NOMO-1 treated with dmso at 0.1 percent for 144 hours (cell line): ENCODE measurements at regions not wholly inside any gene's neighbourhood (a gene's known extent, or its start where the extent isn't known, plus 50 kb on each side); places are given as distances from the start of the nearest gene placed in this dataset.

Experiments
- DNase-seq: peaks from one replicate; lab custom pipeline; 2025; ENCODE audit not compliant: unreplicated experiment; lab: John Stamatoyannopoulos, UW

DNA sequence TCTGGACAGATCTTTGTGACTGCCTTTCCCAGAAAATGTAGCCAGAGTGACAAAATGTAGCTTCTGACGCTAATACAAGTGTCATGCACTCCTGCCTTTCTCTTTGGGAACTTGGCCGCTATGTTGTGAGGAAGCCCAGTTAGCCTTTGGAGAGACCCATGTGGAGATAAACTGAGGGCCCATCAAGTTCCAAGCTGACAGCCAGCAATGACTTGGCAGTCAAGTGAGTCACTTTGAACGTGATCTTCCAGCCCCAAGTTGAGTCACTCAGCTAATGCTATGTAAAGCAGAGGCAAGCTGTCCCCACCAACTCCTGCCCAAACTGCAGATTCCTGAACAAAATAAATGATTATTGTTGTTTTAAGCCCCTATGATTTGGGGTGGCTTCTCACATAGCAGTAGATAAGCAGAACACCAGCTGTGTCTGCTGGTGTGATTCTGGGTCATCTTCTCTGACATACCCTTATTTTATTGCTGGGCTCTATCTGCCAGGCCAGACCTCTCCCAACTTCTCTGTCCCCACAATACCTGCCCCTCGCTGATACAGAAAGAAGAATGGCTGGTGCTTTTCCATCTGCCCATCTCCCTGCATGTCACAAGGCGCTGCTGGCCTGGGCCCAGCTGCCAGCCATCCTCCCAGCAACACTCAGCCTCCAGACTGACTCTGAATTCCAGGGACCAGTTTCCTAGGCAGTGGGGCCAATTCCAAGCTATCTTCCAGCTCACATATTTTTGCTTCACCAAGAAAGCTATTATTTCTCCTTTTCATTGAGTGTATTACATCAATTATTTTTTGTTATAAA is 274.8 kb downstream of the LRFN2 start:
- no peak for DNase-seq

DNA sequence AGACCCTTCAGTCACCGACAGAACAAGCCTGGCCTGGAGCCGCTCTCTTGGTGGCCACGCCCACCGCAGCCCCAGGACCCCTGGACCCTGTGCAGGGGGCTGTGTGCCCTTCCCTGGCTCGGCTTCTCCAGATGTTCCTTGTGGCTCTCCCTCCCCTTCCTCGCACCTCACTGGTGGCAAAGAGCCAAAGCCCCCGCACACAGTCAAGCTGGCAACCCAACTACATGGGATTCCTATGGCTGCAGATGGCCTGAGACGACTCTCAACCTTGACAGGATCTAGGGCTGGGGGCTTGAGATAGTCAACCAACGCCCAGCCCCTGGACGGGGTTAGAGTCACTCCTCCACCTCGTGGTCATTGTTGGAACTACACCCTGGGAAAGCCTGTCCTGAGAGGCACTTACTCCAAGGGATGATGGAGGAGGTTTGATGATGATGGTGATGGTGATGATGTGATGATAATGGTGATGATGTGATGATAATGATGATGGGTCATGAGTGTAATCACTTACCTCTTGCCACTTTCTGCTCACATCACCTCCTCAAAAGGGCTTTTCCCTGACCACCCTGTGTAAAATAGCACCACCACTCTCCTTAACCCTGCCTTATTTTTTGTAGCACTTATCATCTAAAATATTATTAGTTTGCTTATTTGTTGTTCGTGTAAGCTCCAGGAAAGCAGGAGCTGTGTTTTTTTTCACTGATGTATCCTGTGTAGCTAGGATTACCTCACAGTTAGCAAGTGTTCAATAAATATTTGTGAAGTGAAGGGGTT is 278.4 kb downstream of the LRFN2 start:
- no peak for DNase-seq

DNA sequence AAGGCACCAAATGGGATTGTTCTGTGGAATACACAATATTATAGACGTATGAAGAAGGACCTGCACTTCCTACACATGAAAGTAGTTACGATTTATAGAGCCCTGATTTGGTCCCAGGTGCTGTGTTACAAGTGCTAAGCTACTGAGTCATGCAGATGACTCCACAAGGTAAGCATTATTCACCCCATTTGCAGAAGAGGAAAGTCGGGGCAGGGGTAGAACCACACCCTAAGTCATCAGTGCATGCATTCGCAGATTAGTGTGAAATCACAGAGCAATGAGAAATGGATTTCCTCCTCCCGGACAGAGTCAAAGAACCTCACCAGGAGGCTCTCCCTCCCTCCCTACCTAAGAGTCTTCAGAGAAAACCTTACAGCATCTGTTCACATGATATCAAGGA is 279.5 kb downstream of the LRFN2 start:
- DNase-seq, result no peak

DNA sequence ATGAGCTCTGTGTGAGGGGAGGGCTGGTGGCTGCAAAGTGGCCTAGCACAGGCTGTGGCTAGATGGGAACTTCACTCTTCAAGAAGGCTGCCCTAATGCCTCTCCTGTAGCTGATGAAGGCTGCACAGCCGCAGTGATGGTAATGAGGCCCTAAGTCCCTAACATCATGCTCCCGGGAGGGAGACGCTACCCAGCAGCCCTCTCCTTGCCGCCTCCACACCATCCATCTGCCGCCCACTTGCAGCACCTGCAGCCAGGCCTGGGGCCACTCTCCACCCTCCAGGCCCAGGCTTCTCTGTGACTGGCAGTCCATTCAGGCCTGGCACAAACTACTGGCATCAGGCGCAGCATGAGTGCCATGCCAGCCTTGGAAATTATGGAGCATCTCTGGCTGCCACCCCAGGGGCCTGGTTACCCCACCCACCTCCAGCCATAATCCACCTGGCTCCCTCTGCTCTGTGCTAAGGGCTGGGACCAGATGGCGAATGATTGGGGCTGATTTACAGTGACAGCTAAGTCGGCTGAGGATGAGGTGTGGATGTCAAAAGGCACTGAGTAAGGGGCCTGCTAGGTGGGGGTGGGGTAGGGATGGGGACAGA is 284.2 kb downstream of the LRFN2 start:
- DNase-seq, result no peak

DNA sequence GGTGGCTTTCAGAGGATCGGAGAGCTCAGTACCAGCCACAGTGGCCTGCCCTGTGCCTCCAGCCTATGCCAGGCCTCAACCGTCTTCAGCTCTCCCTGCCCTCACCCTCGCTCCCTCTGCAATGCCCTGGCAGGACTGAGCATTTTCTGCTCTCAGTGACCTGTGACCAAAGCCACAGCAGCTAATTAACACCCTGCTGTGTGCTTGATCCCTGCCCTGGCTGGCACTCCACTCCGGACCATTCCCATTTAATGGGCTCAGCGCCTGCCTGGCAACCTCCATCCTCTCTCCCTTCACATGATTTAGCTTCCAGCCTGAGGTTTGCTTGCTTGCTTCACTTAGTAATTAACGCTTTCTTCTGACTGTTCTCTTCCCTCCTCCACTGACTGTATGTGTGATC is 287.5 kb downstream of the LRFN2 start:
- no peak for DNase-seq

DNA sequence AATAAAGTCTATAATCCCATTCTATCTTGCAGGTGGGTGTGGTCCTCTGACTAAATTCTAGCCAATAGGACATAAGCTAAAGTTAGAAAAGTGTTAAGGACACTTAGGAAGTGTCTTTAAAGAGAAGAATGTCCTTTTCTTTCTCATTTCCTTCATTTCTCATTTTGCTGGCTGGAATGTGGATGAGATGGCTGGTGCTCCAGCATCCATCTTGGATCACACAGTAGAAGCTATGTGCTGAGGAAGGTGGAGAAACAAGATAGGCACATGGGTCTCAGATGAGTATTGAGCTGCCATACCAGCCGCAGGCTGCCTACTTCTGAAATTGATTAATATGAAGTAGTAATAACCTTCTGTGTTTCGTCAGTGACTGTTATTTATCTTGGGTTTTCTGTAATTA is 289.0 kb downstream of the LRFN2 start:
- DNase-seq, result no peak

DNA sequence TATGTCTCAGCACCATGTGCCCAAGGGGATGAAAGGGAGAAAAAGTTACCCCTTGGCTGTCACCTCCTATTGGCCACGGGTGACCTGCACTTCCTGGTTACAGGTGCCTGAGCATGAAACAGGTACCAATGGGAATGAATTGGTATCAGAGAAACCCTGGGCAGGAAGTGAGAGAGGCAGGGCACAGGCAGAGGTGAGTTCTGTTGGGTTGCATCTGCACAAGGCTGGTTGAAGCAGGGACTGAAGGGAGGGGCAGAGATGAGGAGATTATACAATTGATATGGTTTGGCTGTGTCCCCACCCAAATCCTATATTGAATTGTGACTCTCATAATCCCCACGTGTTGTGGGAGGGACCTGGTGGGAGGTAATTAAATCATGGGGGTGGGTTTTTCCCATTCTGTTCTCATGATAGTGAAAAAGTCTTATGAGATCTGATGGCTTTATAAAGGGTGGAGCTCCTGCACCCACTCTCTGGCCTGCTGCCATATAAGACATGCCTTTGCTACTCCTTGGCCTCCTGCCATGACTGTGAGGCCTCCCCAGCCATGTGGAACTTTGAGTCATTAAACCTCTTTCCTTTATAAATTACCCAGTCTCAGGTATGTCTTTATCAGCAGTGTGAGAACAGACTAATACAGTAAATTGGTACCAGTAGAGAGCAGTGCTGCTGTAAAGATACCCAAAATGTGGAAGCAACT is 291.8 kb downstream of the LRFN2 start:
- DNase-seq, result no peak

DNA sequence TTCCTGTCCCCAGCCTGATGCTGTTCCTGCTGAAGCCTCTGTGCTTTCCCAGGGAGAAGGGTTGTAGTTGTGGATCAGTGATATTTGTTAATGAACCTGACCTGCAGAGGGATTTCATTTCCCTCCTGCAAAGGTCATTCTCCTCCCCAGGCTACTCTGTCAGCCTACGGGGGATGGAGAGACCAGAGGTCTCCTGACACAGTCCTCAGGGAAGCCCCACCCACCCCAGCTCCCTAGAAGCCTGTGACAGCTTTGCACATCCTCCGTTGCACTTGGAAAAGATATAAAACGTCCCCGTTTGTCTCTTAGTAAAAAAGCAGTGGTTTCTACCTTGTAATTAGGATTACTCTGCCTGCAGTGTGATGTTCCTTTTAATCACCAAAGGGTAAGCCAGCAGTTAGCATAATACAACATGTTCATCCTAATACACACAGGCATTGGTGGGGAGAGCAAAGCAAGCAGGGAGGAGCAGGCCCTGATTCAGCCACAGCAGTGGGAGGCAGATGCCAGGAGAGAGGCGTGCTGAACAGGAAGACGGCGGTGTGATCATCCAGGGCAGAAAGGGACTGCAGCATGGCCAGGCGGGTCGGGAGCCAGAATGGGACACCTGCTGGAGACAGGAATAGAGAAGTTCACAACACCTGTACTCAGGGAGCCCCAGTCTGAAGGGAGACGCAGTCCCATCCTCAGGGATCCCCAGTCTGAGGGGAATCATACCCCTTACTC is 293.5 kb downstream of the LRFN2 start:
- DNase-seq, result no peak

DNA sequence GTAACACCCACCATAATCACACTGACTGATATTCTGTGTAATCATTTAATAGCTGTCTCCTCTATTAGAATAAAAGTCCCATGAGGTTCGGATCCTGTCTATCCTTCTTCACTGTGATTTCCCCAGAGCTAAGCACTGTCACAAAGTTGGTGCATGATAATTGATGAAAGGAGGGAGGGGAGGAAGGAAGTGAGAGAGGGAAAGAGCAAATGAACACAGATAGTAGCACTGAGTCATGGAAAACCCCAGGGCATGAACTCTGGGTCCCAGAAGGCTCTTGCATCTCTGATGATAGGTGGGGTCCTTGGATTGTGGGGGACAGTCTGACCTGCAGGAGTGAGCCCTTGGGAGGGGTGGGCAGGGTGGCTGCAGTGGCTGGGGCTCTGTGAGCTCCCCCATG is 294.1 kb downstream of the LRFN2 start:
- DNase-seq, result no peak

DNA sequence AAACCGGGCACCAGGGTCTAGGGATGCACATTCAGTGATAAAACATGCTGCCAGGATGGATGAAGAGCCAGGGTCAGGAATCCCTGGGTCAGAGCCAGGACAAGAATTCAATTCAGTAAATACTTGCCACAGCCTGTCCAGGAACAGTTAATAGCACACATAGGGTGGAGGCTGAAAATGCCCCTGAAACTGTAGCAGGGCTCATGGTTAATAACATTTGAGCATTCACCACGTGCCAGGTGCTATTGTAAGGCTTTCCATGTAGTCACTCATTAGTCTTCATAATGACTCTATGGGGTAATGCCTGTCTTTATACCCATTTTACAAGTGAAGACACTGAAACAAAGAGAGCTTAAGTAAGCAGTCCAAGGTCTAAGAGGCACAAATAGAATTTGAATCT is 296.3 kb downstream of the LRFN2 start:
- no peak for DNase-seq

DNA sequence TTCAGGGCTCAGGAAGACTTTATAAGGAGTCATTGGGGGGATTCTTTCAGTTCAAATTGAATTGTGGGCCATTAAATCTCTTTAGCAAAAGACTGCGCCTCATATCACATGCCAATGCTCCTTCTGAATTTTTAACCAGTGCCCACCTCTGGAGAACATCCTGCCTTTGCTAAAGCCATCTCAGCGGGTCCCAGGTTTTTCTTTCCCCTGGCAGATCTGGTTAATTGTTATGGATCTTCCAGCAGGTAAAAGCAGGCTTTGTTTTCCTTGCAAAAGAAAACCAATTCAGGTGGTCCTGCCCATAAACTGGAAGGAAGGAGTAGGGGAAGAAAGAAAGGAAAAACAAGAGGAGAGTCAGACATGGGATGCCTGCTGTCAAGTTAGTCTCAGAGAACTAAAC is 298.2 kb downstream of the LRFN2 start:
- DNase-seq, result no peak

DNA sequence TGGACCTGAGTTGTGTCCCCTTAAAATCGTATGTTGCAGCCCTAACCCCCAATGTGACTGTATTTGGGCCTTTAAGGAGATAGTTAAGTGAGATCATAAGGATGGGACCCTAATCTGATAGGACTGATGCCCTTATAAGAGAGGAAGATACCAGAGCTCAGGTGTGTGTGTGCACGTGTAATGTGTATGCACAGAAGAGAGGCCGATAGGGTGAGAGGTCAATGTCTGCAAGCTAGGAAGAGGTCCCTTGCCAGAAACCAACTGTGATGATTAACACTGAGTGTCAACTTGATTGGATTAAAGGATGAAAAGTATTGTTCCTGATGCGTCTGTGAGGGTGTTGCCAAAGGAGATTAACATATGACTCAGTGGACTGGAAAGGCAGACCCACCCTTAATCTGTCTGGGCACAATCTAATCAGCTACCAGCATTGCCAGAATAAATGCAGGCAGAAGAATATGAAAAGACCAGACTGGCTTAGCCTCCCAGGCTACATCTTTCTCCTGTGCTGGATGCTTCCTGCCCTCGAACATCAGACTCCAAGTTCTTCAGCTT is 299.8 kb downstream of the LRFN2 start:
- no peak for DNase-seq

DNA sequence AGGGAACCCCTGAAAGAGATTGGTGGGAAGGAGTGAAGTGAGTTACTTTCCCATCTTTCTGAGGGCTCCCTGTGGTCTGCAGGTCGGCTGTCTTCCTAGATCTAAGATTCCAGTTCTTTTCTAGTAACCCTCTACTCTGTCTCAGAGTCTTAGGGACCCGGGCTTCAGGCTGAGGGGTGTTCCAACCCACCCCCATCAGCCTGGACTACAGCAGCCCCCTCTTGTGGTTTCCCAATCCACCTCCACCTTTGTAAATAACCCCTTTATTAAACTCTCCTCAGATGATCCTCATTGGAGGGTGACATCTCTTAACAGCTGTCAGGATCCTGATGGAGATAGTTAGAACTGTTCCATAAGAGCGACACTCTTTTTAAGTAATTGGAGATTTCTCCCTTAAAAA is 300.4 kb downstream of the LRFN2 start:
- no peak for DNase-seq

DNA sequence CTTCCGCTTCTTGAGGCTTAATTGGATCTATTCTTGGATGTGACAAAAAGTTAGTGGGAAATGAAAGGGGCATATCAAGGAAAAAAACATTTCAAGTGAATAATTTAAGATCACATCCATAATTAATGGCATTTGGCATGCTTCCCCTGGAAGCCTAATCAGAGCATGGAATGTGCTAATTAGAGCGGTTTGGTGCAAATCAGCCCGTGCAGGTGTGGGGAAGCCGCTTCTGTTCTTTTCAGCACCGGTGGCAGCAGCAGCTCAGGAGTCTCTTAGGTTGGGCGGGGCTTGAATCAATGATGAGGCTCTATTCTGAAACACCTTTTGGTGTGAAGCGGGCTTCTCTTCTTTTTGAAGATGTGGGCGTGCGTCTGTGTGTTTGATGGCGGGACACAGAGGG is 301.2 kb downstream of the LRFN2 start:
- no peak for DNase-seq

DNA sequence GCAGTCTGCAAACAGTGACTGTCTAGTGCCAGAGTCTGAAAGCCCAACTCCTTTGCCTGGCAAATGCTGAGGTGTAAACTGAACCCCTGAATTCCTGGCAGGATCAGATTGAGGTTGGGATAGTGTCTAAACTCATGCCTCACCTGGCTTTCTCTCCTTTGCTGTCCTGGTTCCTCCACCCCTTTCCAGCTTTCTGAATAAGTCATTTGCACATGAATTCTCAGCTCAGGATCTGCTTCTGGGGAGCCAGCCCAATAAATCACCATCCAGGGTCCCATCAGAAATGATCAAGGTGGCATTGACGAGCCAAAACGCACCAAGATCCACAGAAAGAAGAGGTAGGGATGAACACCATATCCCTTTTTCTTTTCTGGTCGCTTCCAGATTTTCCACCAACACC is 301.6 kb downstream of the LRFN2 start:
- no peak for DNase-seq

DNA sequence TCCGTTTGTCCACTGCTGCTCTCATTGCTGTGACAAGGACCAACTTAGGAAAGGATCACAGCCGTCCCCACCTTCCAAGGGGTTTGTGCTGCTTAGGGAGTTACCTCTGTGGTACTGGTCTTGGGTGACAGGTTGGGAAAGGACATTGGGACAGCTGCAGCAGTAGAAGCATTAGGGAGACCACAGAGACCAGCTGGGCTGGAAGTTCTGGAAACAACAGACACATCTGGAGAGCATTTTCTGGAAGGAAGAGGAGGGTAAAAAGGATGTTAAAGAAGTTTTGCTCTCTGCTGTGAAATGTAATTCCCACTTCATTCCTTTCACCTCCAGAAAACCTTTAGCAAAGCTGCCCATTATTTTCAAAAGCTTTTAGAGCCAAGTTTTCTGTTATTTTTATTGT is 304.2 kb downstream of the LRFN2 start:
- DNase-seq, result no peak

DNA sequence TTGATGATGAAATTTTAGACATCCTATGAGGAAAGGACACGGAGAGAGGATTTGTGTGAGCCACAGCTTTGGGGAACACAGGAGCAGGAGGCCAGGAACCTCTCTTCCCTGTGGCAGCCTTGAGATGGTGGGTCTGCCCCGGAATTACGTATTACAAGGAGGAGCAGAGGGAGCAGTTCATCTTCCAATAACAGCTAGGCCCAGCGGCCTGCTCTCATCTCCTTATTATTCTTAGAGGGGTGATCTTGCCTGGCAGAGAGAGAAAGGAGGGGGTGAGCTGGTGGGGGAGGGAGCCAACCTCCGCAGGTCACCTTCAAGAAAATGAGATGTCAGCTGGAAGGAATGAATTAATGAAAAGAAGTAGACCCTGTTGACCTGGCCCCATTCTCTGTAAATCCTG is 305.8 kb downstream of the LRFN2 start:
- no peak for DNase-seq

DNA sequence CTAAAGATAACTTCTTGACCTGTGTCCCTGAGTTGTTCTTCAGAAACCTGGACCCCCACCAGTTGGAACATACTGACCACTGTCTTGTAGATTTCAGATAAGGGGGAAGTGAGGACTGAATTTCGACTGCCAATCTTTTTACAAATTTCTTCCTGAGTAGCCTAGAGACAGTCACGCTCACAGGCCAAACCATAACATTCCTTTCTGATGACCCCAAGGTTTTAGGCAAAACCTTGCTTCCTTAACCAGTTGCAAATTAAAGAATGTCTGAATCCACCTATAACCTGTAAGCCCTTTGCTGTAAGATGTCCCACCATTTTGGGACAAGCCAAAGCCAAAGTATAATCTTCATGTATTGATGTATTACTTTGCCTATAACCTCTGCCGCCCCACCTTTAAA is 306.9 kb downstream of the LRFN2 start:
- no peak for DNase-seq

DNA sequence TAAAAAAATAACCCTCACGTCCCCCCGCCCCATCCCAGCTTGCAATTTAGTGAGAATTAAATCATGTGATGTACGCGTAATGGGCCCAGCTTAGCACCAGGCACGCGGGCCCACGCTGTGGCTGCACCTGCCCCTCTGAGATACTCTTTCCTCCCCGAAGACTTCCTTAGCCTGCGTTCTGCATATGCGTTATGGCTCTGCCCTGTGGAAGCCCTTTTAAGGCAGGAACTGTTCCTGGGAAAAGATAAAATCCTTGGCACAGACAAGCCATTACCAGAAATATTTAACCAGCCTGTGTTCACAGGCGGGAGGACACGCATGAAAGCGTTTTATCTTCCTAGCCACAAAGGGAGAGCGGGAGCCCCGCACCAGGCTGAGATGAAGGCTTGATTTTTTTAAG is 311.0 kb downstream of the LRFN2 start:
- DNase-seq, result no peak

DNA sequence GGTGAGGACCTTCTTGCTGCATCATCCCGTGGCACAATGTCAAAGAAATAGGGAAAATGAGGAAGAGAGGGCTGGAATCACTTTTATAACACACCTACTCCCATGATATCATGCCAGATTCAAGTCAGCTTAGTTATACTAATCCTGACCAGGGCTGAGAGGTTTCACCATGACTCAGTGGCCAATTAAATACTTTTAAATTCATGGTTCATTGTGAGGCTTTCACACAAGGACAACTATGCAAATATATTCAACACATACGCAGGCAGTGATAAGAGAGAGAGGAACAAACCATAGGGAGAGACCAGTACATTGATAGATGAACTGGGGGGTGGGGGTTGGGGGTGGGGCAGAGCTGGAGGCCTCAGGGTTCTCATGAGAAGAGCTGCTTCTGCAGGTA is 313.1 kb downstream of the LRFN2 start:
- DNase-seq, result no peak

DNA sequence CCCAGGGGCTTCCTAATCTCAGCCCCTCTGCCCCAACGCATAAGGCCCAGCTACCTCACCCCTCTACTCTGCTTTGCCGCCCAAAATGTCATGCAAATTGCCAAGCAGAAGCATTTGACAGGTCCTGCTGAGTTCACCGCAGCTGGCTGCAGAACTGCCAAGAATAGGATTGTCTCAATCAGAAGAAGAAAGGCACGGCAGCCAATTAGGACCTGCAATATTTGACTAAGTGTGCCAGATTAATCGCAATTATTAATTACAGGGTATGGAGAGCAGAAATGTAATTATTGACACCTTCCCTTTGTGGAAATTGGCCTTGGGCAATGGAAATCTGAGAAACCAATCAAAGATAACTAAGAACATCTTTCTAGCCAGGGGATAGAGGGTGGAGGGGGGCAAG is 318.6 kb downstream of the LRFN2 start:
- DNase-seq, result no peak
